PC-3 (cell line): ENCODE measurements at regions not wholly inside any gene's neighbourhood (a gene's known extent, or its start where the extent isn't known, plus 50 kb on each side); places are given as distances from the start of the nearest gene placed in this dataset.

Source experiments
- CTCF ChIP-seq: fragments of 300-600 bp; sonication (generic); conservative IDR thresholded peaks from 2 replicates; pipeline ENCODE4 v1.5.1; 2017; ENCODE audit warnings: antibody characterized with exemption, low read depth, mild to moderate bottlenecking, low read length
- EZH2phosphoT487 ChIP-seq: fragments of 300-600 bp; sonication (generic); IDR thresholded peaks from 2 replicates; pipeline ENCODE4 v1.6.1; 2018; ENCODE audit warnings: mild to moderate bottlenecking, antibody characterized with exemption, low read length, borderline replicate concordance

- TF ChIP-seq CTCF, result no peak
- no peak for TF ChIP-seq EZH2phosphoT487
These were observed 79.5 kb upstream of the ATXN1 start for GRCh38 chr6:16840725-16841124.
